ENCODE measurements at regions not wholly inside any gene's neighbourhood (a gene's known extent, or its start where the extent isn't known, plus 50 kb on each side); places are given as distances from the start of the nearest gene placed in this dataset.
"Not testable (repeated sequence)": the region's sequence is repeated elsewhere in the genome, so short reads cannot be mapped to it uniquely, and the experiment has no call there.

DNA sequence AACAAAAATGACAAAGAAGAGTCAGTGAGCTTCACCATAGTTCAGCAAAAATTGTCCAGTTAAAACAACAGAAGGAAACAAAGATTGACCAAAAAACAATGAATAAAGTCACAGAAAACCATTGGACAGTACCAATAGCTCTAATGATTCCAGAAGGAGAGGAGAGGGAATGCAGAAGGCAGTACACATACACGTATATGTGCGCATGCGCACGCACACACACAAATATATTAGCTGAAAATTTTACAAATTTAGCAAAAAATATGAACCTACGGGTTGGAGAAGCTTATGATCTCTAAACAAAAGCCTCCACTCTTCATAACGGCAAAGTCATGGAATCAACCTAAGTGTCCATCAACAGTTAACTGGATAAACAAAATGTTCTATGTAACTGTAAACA lies 120.3 kb upstream of the MON1B start:
- no peak for DNase-seq

DNA sequence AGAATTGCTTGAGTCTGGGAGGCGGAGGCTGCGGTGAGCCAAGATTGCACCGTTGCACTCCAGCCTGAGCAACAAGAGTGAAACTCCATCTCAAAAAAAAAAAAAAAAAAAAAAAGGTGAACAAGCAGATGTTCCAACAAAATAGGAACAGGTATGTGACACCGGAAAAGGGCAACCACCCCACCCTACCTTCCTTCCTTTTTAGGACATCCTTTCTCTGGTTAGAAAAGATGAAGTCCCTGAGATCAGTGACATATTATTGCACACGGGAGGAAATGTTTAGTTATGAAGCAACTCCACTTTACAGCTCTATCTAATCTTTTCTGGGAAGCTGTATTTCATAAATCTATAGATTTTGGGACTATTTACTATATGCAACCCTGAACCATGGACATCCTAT lies 114.2 kb upstream of the MON1B start:
- no peak for DNase-seq

DNA sequence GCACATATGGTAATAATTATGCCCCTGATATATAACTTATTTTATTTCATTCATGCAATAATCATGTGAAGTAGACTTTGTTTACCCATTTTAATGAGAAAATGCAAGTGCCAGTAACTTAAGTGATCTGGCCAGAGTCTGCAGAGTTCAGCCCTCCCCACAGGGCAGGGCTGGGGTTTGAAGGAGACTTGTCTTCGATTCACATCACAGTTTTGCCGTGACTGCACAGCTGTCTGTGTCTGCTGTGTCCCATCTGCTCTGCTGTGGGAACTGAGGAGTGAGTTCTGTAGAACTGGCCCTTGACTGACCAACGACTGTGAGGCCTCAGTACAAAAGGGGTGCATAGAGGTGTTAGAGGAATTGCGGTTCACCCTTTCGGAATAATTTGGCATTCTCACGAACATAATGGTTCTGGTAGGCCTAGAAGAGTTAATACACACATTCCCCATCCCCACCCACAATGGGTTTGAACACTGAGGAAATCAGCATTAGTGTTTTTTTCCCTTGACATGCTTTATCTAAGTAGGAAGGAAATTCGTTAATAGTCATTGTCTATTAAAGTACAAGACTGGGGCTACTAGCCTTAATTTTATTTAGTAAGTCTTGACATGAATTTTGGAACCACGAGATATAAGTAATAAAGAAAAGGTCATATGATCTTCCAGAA lies 113.6 kb upstream of the MON1B start:
- no peak for DNase-seq

DNA sequence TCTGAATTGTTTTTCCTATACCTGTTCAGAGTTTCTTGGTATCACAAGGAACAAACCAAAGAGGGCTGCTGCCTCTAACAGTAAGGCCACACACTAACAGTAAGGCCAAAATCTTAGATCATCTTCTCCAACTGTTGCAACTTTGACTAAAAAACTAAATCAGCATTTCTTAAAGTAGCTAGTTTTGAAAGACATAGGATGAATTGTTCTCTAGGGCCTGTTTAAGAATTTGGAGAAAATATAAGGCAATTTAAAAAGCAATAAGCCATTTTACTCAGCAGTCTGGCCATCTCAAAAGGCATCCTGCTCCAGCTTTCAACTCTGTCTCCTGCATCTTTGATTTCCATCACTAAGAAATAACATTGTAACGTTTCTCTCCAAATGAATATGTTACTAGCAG lies 105.0 kb upstream of the MON1B start:
- DNase-seq: no peak

DNA sequence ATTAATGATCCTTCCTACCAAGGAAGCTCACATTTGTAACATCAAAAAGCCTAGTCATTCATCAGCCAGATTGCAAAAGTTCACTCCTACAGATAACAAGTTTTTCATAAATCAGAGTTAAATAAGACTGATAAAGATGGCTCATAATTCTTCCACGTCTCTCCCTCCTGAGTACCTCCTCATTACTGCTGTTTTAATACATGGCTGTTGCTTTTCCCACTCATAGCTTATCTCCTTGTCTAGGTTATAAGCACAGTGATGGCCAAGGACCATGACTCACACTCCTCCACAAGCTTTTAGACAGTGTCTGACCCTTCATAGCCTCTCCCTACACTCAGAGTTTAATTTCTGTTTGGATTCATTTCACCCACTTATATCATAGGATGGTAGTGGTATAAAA lies 100.9 kb upstream of the MON1B start:
- no peak for DNase-seq

DNA sequence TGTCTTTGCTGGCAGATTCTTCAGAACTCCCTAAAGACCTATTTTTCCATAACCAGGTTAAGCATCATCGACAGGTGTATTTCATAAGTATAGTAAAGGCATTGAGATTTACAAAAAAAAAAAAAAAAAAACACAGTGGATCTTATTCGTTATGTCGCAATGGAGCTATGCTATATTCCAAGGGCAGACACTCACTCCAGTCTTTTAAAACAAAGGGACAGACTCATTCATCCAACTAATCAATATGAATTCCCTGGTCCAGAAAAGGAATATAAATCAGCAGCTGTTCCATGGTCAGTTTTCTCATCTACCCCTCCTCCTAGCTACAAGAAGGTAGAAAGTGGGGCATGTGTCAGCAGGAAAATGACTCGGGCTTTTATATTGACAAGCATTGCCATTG lies 97.7 kb upstream of the MON1B start:
- DNase-seq: no peak

DNA sequence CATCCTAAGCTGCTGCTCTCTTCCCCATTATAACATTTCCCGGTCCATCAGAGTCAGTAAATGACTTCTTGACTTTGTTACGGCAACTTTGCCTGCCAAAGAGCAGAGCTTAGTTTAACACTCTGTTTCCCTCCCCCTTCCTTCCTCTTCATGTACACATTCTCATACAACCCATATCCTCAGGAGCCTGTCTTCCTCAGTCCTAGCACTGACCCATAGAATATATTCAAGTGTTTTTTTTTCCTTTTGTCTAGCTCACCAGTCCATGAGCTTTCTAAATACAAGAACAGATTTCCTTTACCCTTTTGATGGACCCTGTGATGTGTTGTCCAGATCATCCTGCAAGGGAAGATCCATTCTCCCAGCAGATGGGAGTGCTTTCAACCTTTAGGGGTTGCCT lies 97.0 kb upstream of the MON1B start:
- DNase-seq: no peak

DNA sequence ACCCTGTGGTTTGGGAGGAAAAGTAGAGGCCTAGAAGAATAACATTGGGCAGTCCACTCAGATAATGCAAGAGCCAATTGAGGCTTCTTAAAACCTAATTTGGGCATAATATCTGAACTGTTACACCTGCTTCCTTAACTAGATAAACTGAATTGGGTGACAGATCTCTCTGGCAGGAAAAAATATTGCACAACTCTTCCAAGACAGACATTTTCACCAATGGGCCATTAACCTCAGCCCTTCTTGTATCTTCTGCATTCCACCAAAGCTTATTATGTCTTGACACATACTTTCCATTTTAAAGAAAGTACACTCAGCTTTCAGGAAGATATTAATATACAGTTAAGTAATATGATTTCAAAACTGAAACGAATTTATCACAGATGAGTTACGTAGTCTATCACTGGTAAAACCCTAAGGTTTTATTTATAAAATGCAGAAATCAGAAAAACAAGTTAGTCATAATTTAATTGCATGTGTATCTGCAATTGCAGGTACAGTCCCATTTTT lies 79.9 kb upstream of the MON1B start:
- no peak for DNase-seq

DNA sequence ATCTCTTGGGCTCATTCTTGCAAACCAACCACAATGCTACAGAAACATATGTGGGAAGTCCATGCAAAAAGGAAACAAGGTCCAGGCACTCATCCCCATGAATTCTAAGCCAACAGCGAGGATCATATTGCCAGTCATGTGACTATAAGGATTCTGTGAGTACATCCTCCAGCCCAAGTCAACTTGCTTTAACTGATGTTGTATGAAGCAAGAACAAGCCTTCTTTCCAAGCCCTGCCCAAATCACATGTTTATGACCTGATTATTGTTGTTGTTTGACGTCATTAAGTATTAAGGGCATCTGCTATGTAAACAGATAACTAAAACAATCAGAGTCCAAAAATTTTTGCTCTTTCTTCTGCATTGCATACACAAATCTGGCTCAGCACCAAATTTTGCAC lies 78.2 kb upstream of the MON1B start:
- DNase-seq: no peak

DNA sequence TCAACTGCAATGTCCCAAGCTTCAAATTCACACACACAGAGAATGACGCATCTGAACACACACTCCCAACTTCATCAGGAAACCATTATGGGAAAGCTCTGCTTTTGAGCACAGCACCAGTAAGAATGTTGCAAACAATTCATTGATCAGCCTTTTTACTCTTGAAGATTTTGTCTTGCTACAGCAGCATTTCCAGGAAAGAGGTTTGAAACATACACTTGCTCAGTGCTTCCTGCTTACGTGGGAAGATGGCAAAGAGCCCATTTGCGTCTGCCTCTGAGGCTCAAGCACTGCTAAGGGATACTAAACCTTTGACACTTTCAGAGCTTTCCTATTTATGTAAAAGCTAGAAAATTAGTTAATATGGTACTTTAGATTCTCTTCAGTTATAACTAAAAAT lies 77.2 kb upstream of the MON1B start:
- no peak for DNase-seq

DNA sequence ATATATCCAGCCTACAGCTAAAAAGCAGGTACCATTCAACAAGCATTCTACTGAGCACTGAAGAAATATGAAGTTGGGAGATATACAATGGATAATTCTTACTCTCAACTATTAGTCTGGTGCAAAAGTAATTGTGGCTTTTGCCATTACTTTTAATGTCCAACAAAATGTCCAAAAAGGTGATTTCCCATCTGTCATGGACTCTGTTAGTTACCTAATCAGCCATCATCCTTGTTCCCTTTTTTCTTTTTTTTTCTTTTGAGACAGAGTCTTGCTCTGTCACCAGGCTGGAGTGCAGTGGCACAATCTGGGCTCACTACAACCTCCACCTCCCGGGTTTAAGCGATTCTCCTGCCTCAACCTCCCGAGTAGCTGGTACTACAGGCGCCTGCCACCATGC lies 76.6 kb upstream of the MON1B start:
- not testable (repeated sequence) for DNase-seq

DNA sequence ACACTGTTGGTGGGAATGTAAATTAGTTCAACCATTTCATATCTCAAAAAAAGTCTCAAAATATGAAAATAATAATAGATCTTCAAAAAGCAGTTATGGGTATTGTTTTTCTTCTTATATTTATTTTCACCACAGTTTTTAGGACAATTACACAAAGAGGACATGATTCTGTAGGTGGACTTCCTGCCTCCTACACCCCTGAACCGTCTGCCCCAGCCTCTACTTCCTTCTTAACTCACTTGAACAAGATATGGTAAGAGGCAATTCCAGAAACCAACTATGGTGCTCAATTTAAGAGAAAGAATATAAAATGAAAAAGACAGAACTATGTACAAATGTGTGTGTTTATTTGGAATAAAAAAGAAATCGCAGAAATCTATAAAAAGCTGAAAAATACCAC lies 74.1 kb upstream of the MON1B start:
- DNase-seq: no peak

DNA sequence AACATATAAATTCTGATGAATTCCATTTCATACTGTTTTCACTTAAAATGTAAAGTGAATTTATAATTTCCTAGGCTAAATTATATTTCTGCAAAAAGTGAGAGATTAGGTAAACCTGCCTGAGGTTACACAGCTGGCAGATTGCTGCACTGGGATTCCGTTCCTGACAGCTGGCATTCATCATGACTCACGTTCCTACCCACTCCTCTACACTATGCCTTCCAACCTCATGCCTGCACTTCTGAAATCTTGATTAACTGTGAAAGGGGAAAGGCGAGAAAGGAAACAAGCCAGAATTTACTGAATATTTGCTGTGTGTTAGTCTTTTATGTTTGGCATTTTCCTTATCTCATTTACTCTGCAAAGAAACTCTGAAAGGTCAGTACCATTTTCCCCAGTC lies 73.3 kb upstream of the MON1B start:
- no peak for DNase-seq

DNA sequence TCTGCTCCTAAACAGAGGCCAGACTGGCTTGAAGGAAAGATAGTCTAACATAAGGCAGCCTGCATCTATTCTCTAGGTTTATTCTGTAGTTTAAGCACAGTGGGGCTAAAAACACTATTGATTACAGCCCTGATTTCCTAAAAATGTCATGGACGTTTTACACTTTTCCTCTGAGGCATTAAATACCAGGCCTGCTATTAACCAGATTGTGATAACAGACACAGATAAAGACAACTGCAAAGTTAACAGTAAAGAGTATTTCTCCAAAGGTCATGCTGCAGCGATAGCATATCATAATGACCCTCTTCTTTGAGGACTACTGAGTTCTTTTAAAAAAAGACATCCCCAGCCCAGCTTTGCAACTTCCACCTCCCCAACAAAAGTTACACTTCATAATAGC lies 59.6 kb upstream of the MON1B start:
- DNase-seq: no peak

DNA sequence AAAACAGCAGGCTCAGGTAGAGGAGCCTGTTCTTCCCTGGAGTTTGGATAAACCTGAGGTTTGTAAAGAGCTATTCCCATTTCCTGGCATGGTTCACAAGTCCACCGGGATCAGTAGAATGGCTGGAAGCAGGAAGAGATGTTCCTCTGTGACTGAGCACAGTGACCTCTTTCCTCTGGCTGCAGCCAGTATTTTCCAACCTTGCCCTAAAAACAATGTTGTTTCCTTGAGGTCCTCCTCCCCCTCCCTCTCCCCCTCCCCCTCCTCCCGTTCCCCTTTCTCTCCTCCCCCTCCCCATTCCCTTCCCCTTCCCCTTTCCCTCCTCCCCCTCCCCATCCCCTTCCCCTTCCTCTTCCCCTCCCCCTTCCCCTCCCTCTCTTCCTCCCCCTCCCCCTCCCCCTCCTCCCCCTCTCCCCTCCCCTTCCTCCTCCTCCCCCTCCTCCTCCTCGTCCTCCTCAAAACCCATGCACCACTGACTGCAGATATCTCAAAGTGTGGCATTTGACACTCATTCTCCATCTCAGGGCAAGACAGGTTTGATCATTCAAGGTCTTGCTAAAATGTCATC lies 58.9 kb upstream of the MON1B start:
- DNase-seq: no peak

DNA sequence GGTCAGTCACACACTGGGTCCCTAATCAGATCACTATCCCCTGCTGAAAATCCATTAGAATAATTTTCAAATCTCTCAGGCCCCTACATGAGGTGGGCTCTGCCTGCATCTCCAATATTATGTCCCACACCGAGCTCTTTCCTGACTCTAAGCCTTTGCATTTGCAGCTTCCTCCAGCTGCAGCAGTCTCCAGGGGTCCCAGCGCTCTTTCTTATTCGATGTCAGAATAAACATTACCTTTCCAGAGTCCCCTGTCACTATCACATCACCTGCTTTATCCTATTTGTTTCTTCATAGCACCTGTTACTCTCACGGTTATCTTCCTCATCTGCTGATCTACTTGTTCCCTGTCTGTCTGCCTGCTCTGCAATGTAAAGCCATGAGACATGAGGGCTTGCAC lies 57.3 kb upstream of the MON1B start:
- DNase-seq: no peak

DNA sequence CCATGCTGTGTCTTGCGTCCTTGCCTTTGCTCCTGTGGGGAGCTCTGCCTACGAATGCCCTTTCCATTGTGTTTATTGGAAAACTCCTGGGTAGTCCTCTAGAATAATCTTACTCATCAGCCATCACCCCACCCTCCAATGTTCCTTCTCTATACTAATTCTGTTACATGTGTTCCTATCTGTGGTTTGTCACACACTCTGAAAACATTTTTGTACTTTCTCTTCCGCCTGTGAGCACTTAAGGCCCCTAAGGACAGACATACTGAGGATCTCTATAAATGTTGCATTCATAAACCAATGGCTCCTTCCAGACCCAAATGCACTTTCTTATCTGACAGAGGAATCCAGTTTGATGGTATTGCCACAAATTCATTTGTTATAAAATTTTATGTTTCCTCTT lies 53.9 kb upstream of the MON1B start:
- no peak for DNase-seq
